HFFc6 (cell line): ENCODE measurements at regions not wholly inside any gene's neighbourhood (a gene's known extent, or its start where the extent isn't known, plus 50 kb on each side); places are given as distances from the start of the nearest gene placed in this dataset.
"Not testable (repeated sequence)": the region's sequence is repeated elsewhere in the genome, so short reads cannot be mapped to it uniquely, and the experiment has no call there.

Source experiments
- DNase-seq: peaks from one replicate; pipeline ENCODE4 v3.0.0-alpha.2; 2018
- H3K27ac Mint-ChIP-seq: 2 replicates; pipeline ENCODE4 v1.8.0; 2020; ENCODE audit warnings: mild to moderate bottlenecking, mixed read lengths
- H3K27me3 Mint-ChIP-seq: 2 replicates; pipeline ENCODE4 v1.8.0; 2021; ENCODE audit warnings: mild to moderate bottlenecking, moderate library complexity, mixed read lengths; ENCODE audit not compliant: insufficient read depth
- H3K36me3 Mint-ChIP-seq: 2 replicates; pipeline ENCODE4 v1.8.0; 2021; ENCODE audit warnings: low read depth, mixed read lengths
- H3K4me1 Mint-ChIP-seq: 2 replicates; pipeline ENCODE4 v1.8.0; 2020; ENCODE audit warnings: low read depth, mixed read lengths
- H3K4me3 Mint-ChIP-seq: 2 replicates; pipeline ENCODE4 v1.8.0; 2020; ENCODE audit warnings: mild to moderate bottlenecking, moderate library complexity, mixed read lengths
- H3K9me3 Mint-ChIP-seq: 2 replicates; pipeline ENCODE4 v1.8.0; 2020; ENCODE audit warnings: mild to moderate bottlenecking, mixed read lengths
- TF ChIP-seq, protein P1 (sequence below): fragments of 200-600 bp; sonication (generic); IDR thresholded peaks from 2 replicates; pipeline ENCODE4 v1.5.0; 2021; ENCODE audit warnings: antibody characterized with exemption, mild to moderate bottlenecking

- Mint-ChIP-seq H3K27ac (no peak overlapping the region), H3K9me3 (no peaks in the 10 kb centered on the region), H3K36me3 (no peaks in the 10 kb centered on the region), H3K4me1 (peaks cover 8% of the 10 kb centered on the region; the same call in 1 of the 2 replicates), H3K27me3 (no peaks in the 10 kb centered on the region; the same call in none of the 2 replicates), H3K4me3 (no peak overlapping the region; the same call in 1 of the 2 replicates)
- DNase-seq: no peak
- TF ChIP-seq, protein P1, sequence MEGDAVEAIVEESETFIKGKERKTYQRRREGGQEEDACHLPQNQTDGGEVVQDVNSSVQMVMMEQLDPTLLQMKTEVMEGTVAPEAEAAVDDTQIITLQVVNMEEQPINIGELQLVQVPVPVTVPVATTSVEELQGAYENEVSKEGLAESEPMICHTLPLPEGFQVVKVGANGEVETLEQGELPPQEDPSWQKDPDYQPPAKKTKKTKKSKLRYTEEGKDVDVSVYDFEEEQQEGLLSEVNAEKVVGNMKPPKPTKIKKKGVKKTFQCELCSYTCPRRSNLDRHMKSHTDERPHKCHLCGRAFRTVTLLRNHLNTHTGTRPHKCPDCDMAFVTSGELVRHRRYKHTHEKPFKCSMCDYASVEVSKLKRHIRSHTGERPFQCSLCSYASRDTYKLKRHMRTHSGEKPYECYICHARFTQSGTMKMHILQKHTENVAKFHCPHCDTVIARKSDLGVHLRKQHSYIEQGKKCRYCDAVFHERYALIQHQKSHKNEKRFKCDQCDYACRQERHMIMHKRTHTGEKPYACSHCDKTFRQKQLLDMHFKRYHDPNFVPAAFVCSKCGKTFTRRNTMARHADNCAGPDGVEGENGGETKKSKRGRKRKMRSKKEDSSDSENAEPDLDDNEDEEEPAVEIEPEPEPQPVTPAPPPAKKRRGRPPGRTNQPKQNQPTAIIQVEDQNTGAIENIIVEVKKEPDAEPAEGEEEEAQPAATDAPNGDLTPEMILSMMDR: no peak
These were observed 195.4 kb downstream of the ALG10 start for GRCh38 chr12:34217660-34218059.

- Mint-ChIP-seq H3K36me3 (no peaks in the 10 kb centered on the region), H3K4me1 (peaks cover 8% of the 10 kb centered on the region; the same call in 1 of the 2 replicates), H3K27ac (no peak overlapping the region), H3K27me3 (no peaks in the 10 kb centered on the region; the same call in none of the 2 replicates), H3K4me3 (peak overlapping the region; percentile 73), H3K9me3 (no peaks in the 10 kb centered on the region)
- DNase-seq: peak; percentile 51
- TF ChIP-seq, protein P1: peak; percentile 93
These were observed 196.1 kb downstream of the ALG10 start for GRCh38 chr12:34218193-34219045.

DNA sequence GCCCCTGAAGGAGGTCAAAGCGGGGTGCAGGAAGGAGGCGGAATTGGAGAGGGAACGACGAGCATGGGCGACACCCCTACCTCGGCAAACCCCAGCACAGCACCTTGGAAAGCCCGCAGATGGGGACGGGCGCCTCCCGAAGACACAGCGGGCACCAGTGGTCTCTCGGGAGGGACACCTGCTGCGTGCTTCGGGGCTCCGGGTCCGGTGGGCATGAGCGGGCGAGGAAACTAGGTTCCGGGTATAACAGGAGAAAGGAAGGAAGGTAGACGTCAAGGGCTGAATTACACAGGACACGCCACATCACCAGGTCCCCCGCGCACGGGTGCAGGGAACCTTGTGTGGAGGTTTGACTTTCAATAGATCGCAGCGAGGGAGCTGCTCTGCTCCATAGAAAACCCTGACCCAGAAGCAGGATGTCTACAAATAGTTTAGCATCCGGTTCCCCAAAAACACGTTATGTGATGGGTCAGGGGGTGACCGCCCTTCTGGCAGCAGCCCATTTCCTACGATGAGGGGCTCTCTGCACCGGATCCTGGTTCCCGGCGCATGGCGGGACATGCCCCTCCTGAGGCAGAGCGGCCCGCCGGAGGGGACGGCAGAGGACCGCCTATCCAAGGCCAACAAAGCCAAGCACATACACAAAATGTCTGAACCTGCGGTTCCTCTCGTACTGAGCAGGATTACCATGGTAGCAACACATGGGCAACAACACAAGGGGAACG is 196.9 kb downstream of the ALG10 start:
- Mint-ChIP-seq H3K4me1 (peaks cover 8% of the 10 kb centered on the region; the same call in 1 of the 2 replicates), H3K27ac (no peak overlapping the region), H3K27me3 (no peaks in the 10 kb centered on the region; the same call in none of the 2 replicates), H3K36me3 (no peaks in the 10 kb centered on the region), H3K4me3 (no peak overlapping the region), H3K9me3 (no peaks in the 10 kb centered on the region)
- DNase-seq: no peak
- TF ChIP-seq, protein P1: no peak

DNA sequence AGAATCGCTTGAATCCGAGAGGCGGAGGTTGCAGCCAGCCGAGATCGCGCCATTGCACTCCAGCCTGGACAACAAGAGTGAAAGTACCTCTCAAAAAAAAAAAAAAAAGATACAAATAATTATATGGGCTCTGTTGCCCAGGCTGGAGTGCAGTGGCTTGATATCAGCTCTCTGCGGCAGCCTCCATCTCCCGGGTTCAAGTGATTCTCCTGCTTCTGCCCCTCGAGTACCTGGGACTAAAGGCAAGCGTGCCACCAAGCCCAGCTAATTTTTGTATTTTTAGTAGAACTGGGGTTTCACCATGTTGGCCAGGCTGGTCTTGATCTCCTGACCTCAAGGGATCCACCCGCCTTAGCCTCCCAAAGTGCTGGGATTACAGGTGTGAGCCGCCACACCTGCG is 197.8 kb downstream of the ALG10 start:
- H3K4me1 Mint-ChIP-seq, H3K36me3 Mint-ChIP-seq, H3K9me3 Mint-ChIP-seq, H3K27me3 Mint-ChIP-seq, H3K4me3 Mint-ChIP-seq, DNase-seq, H3K27ac Mint-ChIP-seq: not testable (repeated sequence)

GRCh38 chr12:34223640-34224039 is 201.3 kb downstream of the ALG10 start:
- no peaks in the 10 kb centered on the region for H3K4me1 Mint-ChIP-seq
- no peak for DNase-seq
- no peaks in the 10 kb centered on the region for H3K36me3 Mint-ChIP-seq
- TF ChIP-seq, protein P1: no peak
- no peak overlapping the region for H3K4me3 Mint-ChIP-seq
- no peaks in the 10 kb centered on the region; the same call in 1 of the 2 replicates for H3K27me3 Mint-ChIP-seq
- H3K9me3 Mint-ChIP-seq: peaks cover 10% of the 10 kb centered on the region; the same call in 1 of the 2 replicates
- no peak overlapping the region for H3K27ac Mint-ChIP-seq

- H3K27me3 Mint-ChIP-seq, H3K36me3 Mint-ChIP-seq, DNase-seq, H3K4me3 Mint-ChIP-seq, H3K27ac Mint-ChIP-seq, H3K4me1 Mint-ChIP-seq: not testable (repeated sequence)
- H3K9me3 Mint-ChIP-seq: peaks cover 16% of the 10 kb centered on the region; the same call in 1 of the 2 replicates
These were observed 203.7 kb downstream of the ALG10 start for GRCh38 chr12:34226044-34226443.

DNA sequence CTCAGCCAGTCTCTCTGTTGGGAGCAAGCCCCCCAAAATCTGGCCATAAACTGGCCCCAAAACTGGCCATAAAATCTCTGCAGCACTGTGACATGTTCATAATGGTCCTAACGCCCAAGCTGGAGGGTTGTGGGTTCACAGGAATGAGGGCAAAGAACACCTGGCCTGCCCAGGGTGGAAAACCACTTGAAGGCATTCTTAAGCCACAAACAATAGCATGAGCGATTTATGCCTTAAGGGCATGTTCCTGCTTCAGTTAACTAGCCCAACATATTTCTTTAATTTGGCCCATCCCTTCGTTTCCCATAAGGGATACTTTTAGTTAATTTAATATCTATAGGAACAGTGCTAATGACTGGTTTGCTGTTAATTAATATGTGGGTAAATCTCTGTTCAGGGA is 205.8 kb downstream of the ALG10 start:
- H3K27ac Mint-ChIP-seq, H3K4me1 Mint-ChIP-seq, H3K27me3 Mint-ChIP-seq, H3K4me3 Mint-ChIP-seq, H3K36me3 Mint-ChIP-seq, DNase-seq: not testable (repeated sequence)
- peaks cover 29% of the 10 kb centered on the region for H3K9me3 Mint-ChIP-seq

- not testable (repeated sequence) for H3K27ac Mint-ChIP-seq, H3K4me1 Mint-ChIP-seq, H3K27me3 Mint-ChIP-seq, H3K4me3 Mint-ChIP-seq, DNase-seq, H3K36me3 Mint-ChIP-seq
- H3K9me3 Mint-ChIP-seq: peaks cover 36% of the 10 kb centered on the region
These were observed 206.7 kb downstream of the ALG10 start for GRCh38 chr12:34229033-34229432.
